GM23338 (cell line): ENCODE measurements at regions not wholly inside any gene's neighbourhood (a gene's known extent, or its start where the extent isn't known, plus 50 kb on each side); places are given as distances from the start of the nearest gene placed in this dataset.

Experiments
- ATAC-seq: fragments of 200-7000 bp; cut with Tn5 transposase; 3 replicates; pipeline ENCODE4 v1.9.1; 2020
- DNase-seq: peaks from one replicate; pipeline ENCODE4 v3.0.0-alpha.2; 2015; ENCODE audit warnings: low spot score
- H2AFZ ChIP-seq: fragments of 200-600 bp; sonication (generic); 2 replicates; pipeline ENCODE4 v1.8.0; 2016; ENCODE audit warnings: antibody characterized with exemption, mild to moderate bottlenecking, moderate library complexity
- H3F3A ChIP-seq: fragments of 200-600 bp; sonication (generic); replicated peaks from 2 replicates; pipeline ENCODE4 v1.8.0; 2017; ENCODE audit warnings: antibody characterized with exemption, mixed run types, low read depth
- H3K27ac ChIP-seq: fragments of 200-600 bp; sonication (generic); 2 replicates; pipeline ENCODE4 v1.6.1; 2016; ENCODE audit warnings: low read depth
- H3K27me3 ChIP-seq: fragments of 200-600 bp; sonication (generic); 2 replicates; pipeline ENCODE4 v1.8.0; 2016; ENCODE audit warnings: mild to moderate bottlenecking, mixed run types, moderate library complexity; ENCODE audit not compliant: insufficient read depth
- H3K36me3 ChIP-seq: fragments of 200-600 bp; sonication (generic); 2 replicates; pipeline ENCODE4 v1.8.0; 2016; ENCODE audit warnings: mild to moderate bottlenecking; ENCODE audit not compliant: insufficient read depth
- H3K4me1 ChIP-seq: fragments of 200-600 bp; sonication (generic); 2 replicates; pipeline ENCODE4 v1.8.0; 2016; ENCODE audit warnings: mild to moderate bottlenecking, moderate library complexity; ENCODE audit not compliant: insufficient read depth
- H3K4me2 ChIP-seq: fragments of 200-600 bp; sonication (generic); 2 replicates; pipeline ENCODE4 v1.7.1; 2017; ENCODE audit warnings: mixed run types
- H3K4me3 ChIP-seq: fragments of 200-600 bp; sonication (generic); 2 replicates; pipeline ENCODE4 v1.6.1; 2016; ENCODE audit warnings: mixed run types
- H3K79me2 ChIP-seq: fragments of 200-600 bp; sonication (generic); replicated peaks from 2 replicates; pipeline ENCODE4 v1.8.0; 2017; ENCODE audit warnings: mild to moderate bottlenecking; ENCODE audit not compliant: insufficient read depth
- H3K9me2 ChIP-seq: fragments of 200-600 bp; sonication (generic); 2 replicates; pipeline ENCODE4 v1.8.0; 2017; ENCODE audit not compliant: insufficient read depth
- H4K20me1 ChIP-seq: fragments of 200-600 bp; sonication (generic); replicated peaks from 2 replicates; pipeline ENCODE4 v1.8.0; 2017; ENCODE audit warnings: mild to moderate bottlenecking; ENCODE audit not compliant: insufficient read depth
- H3K27ac Mint-ChIP-seq: 2 replicates; pipeline ENCODE4 v1.8.0; 2020; ENCODE audit warnings: inconsistent platforms, mild to moderate bottlenecking, moderate library complexity, mixed read lengths
- H3K27me3 Mint-ChIP-seq: 3 replicates; pipeline ENCODE4 v1.8.0; 2022; ENCODE audit warnings: low read depth, mild to moderate bottlenecking, moderate library complexity, mixed read lengths, inconsistent platforms; ENCODE audit not compliant: insufficient read depth, poor library complexity
- H3K36me3 Mint-ChIP-seq: 3 replicates; pipeline ENCODE4 v1.8.0; 2021; ENCODE audit warnings: low read depth, mild to moderate bottlenecking, inconsistent platforms, moderate library complexity, mixed read lengths
- H3K4me1 Mint-ChIP-seq: 3 replicates; pipeline ENCODE4 v1.8.0; 2020; ENCODE audit warnings: mild to moderate bottlenecking, inconsistent platforms, mixed read lengths
- H3K4me3 Mint-ChIP-seq: 3 replicates; pipeline ENCODE4 v1.8.0; 2021; ENCODE audit warnings: moderate library complexity, mild to moderate bottlenecking, inconsistent platforms, mixed read lengths
- H3K9me3 Mint-ChIP-seq: 3 replicates; pipeline ENCODE4 v1.8.0; 2020; ENCODE audit warnings: moderate library complexity, mild to moderate bottlenecking, inconsistent platforms, mixed read lengths
- CREB1 ChIP-seq: fragments of 250-450 bp; sonication (Bioruptor Pico); IDR thresholded peaks from 2 replicates; pipeline ENCODE4 v1.5.0; 2020; ENCODE audit warnings: low read depth, mild to moderate bottlenecking, moderate library complexity
- ETS1 ChIP-seq: IDR thresholded peaks from 2 replicates; pipeline ENCODE4 v1.6.1; 2016; ENCODE audit warnings: antibody characterized with exemption
- EZH2phosphoT487 ChIP-seq: fragments of 200-600 bp; sonication (generic); IDR thresholded peaks from one replicate; pipeline ENCODE4 v1.8.1; 2018; ENCODE audit warnings: antibody characterized with exemption; ENCODE audit not compliant: unreplicated experiment
- JUNB ChIP-seq: IDR thresholded peaks from one replicate; pipeline ENCODE4 v1.6.1; 2016; ENCODE audit warnings: antibody characterized with exemption; ENCODE audit not compliant: unreplicated experiment
- NANOG ChIP-seq: IDR thresholded peaks from 2 replicates; pipeline ENCODE4 v1.6.1; 2016; ENCODE audit warnings: antibody characterized with exemption, borderline replicate concordance
- STAT1 ChIP-seq: IDR thresholded peaks from one replicate; pipeline ENCODE4 v1.6.1; 2016; ENCODE audit warnings: antibody characterized with exemption; ENCODE audit not compliant: unreplicated experiment
- ZNF114 ChIP-seq: fragments of 250-450 bp; sonication (Bioruptor Pico); IDR thresholded peaks from 2 replicates; pipeline ENCODE4 v1.5.0; 2020; ENCODE audit warnings: mild to moderate bottlenecking, moderate library complexity
- ZNF331 ChIP-seq: fragments of 250-450 bp; sonication (Bioruptor Pico); IDR thresholded peaks from 2 replicates; pipeline ENCODE4 v1.5.0; 2020; ENCODE audit warnings: low read depth, mild to moderate bottlenecking, moderate library complexity
- ZNF462 ChIP-seq: fragments of 250-450 bp; sonication (Bioruptor Pico); IDR thresholded peaks from 2 replicates; pipeline ENCODE4 v1.5.0; 2020; ENCODE audit warnings: mild to moderate bottlenecking, moderate library complexity
- TF ChIP-seq, protein P1 (sequence below): IDR thresholded peaks from one replicate; pipeline ENCODE4 v1.6.1; 2018; ENCODE audit warnings: antibody characterized with exemption; ENCODE audit not compliant: unreplicated experiment
- TF ChIP-seq, protein P2 (sequence below), 2 experiments: fragments of 200-600 bp in 1 of 2; sonication (generic) in 1 of 2; conservative IDR thresholded peaks; 2 replicates each; pipeline versions ENCODE4 v1.5.1 to v1.6.1; 2016 to 2017; ENCODE audit warnings: antibody characterized with exemption in 2 of 2, low read depth in 2 of 2, mild to moderate bottlenecking in 2 of 2, moderate library complexity in 1 of 2

GRCh38 chr4:176588436-176588835 lies 204.3 kb downstream of the VEGFC start:
- Histone ChIP-seq H3K36me3 (0 out of 2 replicates have a peak, but pooled peaks cover 4% of the 10 kb centered on the region), H3K27ac (no peak overlapping the region), H3K9me2 (no peaks in the 10 kb centered on the region), H2AFZ (no peak overlapping the region), H3K4me1 (no peaks in the 10 kb centered on the region), H3K4me2 (no peak overlapping the region), H4K20me1 (no peaks in the 10 kb centered on the region), H3F3A (no peaks in the 10 kb centered on the region), H3K4me3 (no peak overlapping the region), H3K27me3 (no peaks in the 10 kb centered on the region), H3K79me2 (no peaks in the 10 kb centered on the region)
- no peaks in the 10 kb centered on the region for H3K27me3 Mint-ChIP-seq
- no peak for DNase-seq
- TF ChIP-seq ETS1 (no peak), STAT1 (no peak), ZNF114 (CRISPR knock-in tag) (no peak), CREB1 (CRISPR knock-in tag) (no peak), NANOG (no peak), ZNF331 (no peak), ZNF462 (CRISPR knock-in tag) (no peak), JUNB (no peak), EZH2phosphoT487 (no peak)
- TF ChIP-seq, protein P1, sequence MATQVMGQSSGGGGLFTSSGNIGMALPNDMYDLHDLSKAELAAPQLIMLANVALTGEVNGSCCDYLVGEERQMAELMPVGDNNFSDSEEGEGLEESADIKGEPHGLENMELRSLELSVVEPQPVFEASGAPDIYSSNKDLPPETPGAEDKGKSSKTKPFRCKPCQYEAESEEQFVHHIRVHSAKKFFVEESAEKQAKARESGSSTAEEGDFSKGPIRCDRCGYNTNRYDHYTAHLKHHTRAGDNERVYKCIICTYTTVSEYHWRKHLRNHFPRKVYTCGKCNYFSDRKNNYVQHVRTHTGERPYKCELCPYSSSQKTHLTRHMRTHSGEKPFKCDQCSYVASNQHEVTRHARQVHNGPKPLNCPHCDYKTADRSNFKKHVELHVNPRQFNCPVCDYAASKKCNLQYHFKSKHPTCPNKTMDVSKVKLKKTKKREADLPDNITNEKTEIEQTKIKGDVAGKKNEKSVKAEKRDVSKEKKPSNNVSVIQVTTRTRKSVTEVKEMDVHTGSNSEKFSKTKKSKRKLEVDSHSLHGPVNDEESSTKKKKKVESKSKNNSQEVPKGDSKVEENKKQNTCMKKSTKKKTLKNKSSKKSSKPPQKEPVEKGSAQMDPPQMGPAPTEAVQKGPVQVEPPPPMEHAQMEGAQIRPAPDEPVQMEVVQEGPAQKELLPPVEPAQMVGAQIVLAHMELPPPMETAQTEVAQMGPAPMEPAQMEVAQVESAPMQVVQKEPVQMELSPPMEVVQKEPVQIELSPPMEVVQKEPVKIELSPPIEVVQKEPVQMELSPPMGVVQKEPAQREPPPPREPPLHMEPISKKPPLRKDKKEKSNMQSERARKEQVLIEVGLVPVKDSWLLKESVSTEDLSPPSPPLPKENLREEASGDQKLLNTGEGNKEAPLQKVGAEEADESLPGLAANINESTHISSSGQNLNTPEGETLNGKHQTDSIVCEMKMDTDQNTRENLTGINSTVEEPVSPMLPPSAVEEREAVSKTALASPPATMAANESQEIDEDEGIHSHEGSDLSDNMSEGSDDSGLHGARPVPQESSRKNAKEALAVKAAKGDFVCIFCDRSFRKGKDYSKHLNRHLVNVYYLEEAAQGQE: no peak
- TF ChIP-seq, protein P2, sequence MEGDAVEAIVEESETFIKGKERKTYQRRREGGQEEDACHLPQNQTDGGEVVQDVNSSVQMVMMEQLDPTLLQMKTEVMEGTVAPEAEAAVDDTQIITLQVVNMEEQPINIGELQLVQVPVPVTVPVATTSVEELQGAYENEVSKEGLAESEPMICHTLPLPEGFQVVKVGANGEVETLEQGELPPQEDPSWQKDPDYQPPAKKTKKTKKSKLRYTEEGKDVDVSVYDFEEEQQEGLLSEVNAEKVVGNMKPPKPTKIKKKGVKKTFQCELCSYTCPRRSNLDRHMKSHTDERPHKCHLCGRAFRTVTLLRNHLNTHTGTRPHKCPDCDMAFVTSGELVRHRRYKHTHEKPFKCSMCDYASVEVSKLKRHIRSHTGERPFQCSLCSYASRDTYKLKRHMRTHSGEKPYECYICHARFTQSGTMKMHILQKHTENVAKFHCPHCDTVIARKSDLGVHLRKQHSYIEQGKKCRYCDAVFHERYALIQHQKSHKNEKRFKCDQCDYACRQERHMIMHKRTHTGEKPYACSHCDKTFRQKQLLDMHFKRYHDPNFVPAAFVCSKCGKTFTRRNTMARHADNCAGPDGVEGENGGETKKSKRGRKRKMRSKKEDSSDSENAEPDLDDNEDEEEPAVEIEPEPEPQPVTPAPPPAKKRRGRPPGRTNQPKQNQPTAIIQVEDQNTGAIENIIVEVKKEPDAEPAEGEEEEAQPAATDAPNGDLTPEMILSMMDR (conservative IDR thresholded peaks at IDR 0.05; ENCODE audit: low read depth in 2 of 2): no peak
- H3K36me3 Mint-ChIP-seq: no peaks in the 10 kb centered on the region
- no peaks in the 10 kb centered on the region for H3K4me1 Mint-ChIP-seq
- no peak overlapping the region for H3K4me3 Mint-ChIP-seq
- H3K9me3 Mint-ChIP-seq: peaks cover 3% of the 10 kb centered on the region; the same call in 2 of the 3 replicates
- no peak for ATAC-seq
- no peak overlapping the region for H3K27ac Mint-ChIP-seq
